H9 (cell line): ENCODE measurements at regions not wholly inside any gene's neighbourhood (a gene's known extent, or its start where the extent isn't known, plus 50 kb on each side); places are given as distances from the start of the nearest gene placed in this dataset.

ENCODE experiments used
- DNase-seq: peaks from one replicate; pipeline ENCODE4 v3.0.0-alpha.2; 2017
- H2AFZ ChIP-seq: one replicate; pipeline ENCODE4 v1.6.1; 2013; ENCODE audit warnings: mild to moderate bottlenecking, low read length, control low read depth, moderate library complexity
- H2AK5ac ChIP-seq: 2 replicates; pipeline ENCODE4 v1.6.1; 2013; ENCODE audit warnings: low read length, control low read depth, mixed read lengths; ENCODE audit not compliant: insufficient read length
- H2BK120ac ChIP-seq: one replicate; pipeline ENCODE4 v1.6.1; 2013; ENCODE audit warnings: low read depth, mild to moderate bottlenecking, low read length, control low read depth, inconsistent platforms; ENCODE audit not compliant: poor library complexity, severe bottlenecking
- H2BK12ac ChIP-seq: 2 replicates; pipeline ENCODE4 v1.6.1; 2013; ENCODE audit warnings: low read length, control low read depth, mixed read lengths, low read depth; ENCODE audit not compliant: insufficient read length
- H2BK15ac ChIP-seq: 2 replicates; pipeline ENCODE4 v1.6.1; 2013; ENCODE audit warnings: low read depth, low read length, control low read depth
- H2BK20ac ChIP-seq: one replicate; pipeline ENCODE4 v1.6.1; 2013; ENCODE audit warnings: low read depth, mild to moderate bottlenecking, low read length, control low read depth, inconsistent platforms; ENCODE audit not compliant: poor library complexity, severe bottlenecking
- H2BK5ac ChIP-seq: 2 replicates; pipeline ENCODE4 v1.6.1; 2013; ENCODE audit warnings: low read length, control low read depth, mixed read lengths; ENCODE audit not compliant: insufficient read length
- H3K14ac ChIP-seq: 2 replicates; pipeline ENCODE4 v1.6.1; 2013; ENCODE audit warnings: low read length, control low read depth; ENCODE audit not compliant: insufficient read depth
- H3K18ac ChIP-seq: 2 replicates; pipeline ENCODE4 v1.6.1; 2013; ENCODE audit warnings: low read depth, mild to moderate bottlenecking, mixed read lengths, low read length, control low read depth; ENCODE audit not compliant: insufficient read length
- H3K23ac ChIP-seq: 2 replicates; pipeline ENCODE4 v1.6.1; 2013; ENCODE audit warnings: low read length, control low read depth, mixed read lengths, low read depth; ENCODE audit not compliant: insufficient read length
- H3K23me2 ChIP-seq: 2 replicates; pipeline ENCODE4 v1.6.1; 2013; ENCODE audit warnings: low read depth, mild to moderate bottlenecking, mixed read lengths, low read length, control low read depth; ENCODE audit not compliant: insufficient read length, poor library complexity, severe bottlenecking
- H3K27ac ChIP-seq: 2 replicates; pipeline ENCODE4 v1.5.1; 2013; ENCODE audit warnings: low read length, control low read depth, mixed read lengths, low read depth; ENCODE audit not compliant: insufficient read length
- H3K27me3 ChIP-seq: 2 replicates; pipeline ENCODE4 v1.6.1; 2013; ENCODE audit warnings: low read length, control low read depth, inconsistent platforms; ENCODE audit not compliant: insufficient read depth
- H3K4ac ChIP-seq: 2 replicates; pipeline ENCODE4 v1.6.1; 2013; ENCODE audit warnings: low read depth, mild to moderate bottlenecking, control low read depth, inconsistent platforms, low read length, moderate library complexity
- H3K4me1 ChIP-seq: 2 replicates; pipeline ENCODE4 v1.6.1; 2013; ENCODE audit warnings: low read length, control low read depth, inconsistent platforms; ENCODE audit not compliant: insufficient read depth
- H3K4me2 ChIP-seq: 2 replicates; pipeline ENCODE4 v1.6.1; 2013; ENCODE audit warnings: low read length, control low read depth, mixed read lengths; ENCODE audit not compliant: insufficient read length, insufficient read depth
- H3K56ac ChIP-seq: 2 replicates; pipeline ENCODE4 v1.6.1; 2013; ENCODE audit warnings: low read depth, mild to moderate bottlenecking, mixed read lengths, low read length, control low read depth; ENCODE audit not compliant: insufficient read length
- H3K79me1 ChIP-seq: 2 replicates; pipeline ENCODE4 v1.6.1; 2013; ENCODE audit warnings: low read depth, mild to moderate bottlenecking, moderate library complexity, low read length, control low read depth, inconsistent platforms; ENCODE audit not compliant: insufficient read depth, poor library complexity, severe bottlenecking
- H3K79me2 ChIP-seq: 2 replicates; pipeline ENCODE4 v1.6.1; 2013; ENCODE audit warnings: low read length, control low read depth, inconsistent platforms; ENCODE audit not compliant: insufficient read depth
- H3K9ac ChIP-seq: 2 replicates; pipeline ENCODE4 v1.6.1; 2013; ENCODE audit warnings: low read length, control low read depth, mixed read lengths; ENCODE audit not compliant: insufficient read length; ENCODE audit errors: extremely low read depth
- H3K9me3 ChIP-seq: one replicate; pipeline ENCODE4 v1.6.1; 2013; ENCODE audit warnings: low read depth, low read length, inconsistent platforms; ENCODE audit not compliant: control insufficient read depth
- H3T11ph ChIP-seq: one replicate; pipeline ENCODE4 v1.6.1; 2013; ENCODE audit warnings: mild to moderate bottlenecking, low read length, control low read depth, inconsistent platforms
- H4K20me1 ChIP-seq: one replicate; pipeline ENCODE4 v1.6.1; 2013; ENCODE audit not compliant: control insufficient read depth, insufficient read length, insufficient read depth
- H4K5ac ChIP-seq: 2 replicates; pipeline ENCODE4 v1.6.1; 2013; ENCODE audit warnings: low read depth, mild to moderate bottlenecking, mixed read lengths, low read length, control low read depth; ENCODE audit not compliant: insufficient read length
- H4K8ac ChIP-seq: replicated peaks from 2 replicates; pipeline ENCODE4 v1.6.1; 2013; ENCODE audit warnings: low read length, control low read depth, mixed read lengths, low read depth; ENCODE audit not compliant: insufficient read length
- H4K91ac ChIP-seq: 2 replicates; pipeline ENCODE4 v1.6.1; 2013; ENCODE audit warnings: low read depth, mild to moderate bottlenecking, moderate library complexity, mixed read lengths, low read length, control low read depth; ENCODE audit not compliant: insufficient read length
- H3K27ac Mint-ChIP-seq, 3 experiments: 2 replicates in 2 of 3; 3 replicates in 1 of 3; pipeline ENCODE4 v1.8.0; 2020 to 2021; ENCODE audit warnings: mixed read lengths in 3 of 3, mild to moderate bottlenecking in 1 of 3, moderate library complexity in 1 of 3
- H3K27me3 Mint-ChIP-seq: 2 replicates; pipeline ENCODE4 v1.8.0; 2021; ENCODE audit warnings: low read depth, mild to moderate bottlenecking, moderate library complexity, mixed read lengths
- H3K36me3 Mint-ChIP-seq, 3 experiments: 2 replicates in 2 of 3; 3 replicates in 1 of 3; pipeline ENCODE4 v1.8.0; 2020 to 2021; ENCODE audit warnings: low read depth in 3 of 3, mixed read lengths in 3 of 3; ENCODE audit not compliant: insufficient read depth in 1 of 3
- H3K4me1 Mint-ChIP-seq, 2 experiments: 2 replicates each; pipeline ENCODE4 v1.8.0; 2020; ENCODE audit warnings: mixed read lengths in 2 of 2
- H3K4me3 Mint-ChIP-seq, 2 experiments: 2 replicates in 1 of 2; 3 replicates in 1 of 2; pipeline ENCODE4 v1.8.0; 2020 to 2021; ENCODE audit warnings: mild to moderate bottlenecking in 2 of 2, mixed read lengths in 2 of 2, moderate library complexity in 1 of 2
- H3K9me3 Mint-ChIP-seq, 2 experiments: 2 replicates in 1 of 2; 3 replicates in 1 of 2; pipeline ENCODE4 v1.8.0; 2020; ENCODE audit warnings: mild to moderate bottlenecking in 2 of 2, mixed read lengths in 2 of 2, moderate library complexity in 1 of 2
- WGBS: extraction: QIAGEN DNeasy Blood & Tissue Kit; methylation state at CpG from one replicate; pipeline ENCODE4 v1.1.7; 2013; ENCODE audit warnings: missing lambda C conversion rate, low lambda C conversion rate, mixed read lengths; ENCODE audit not compliant: insufficient read length; ENCODE audit errors: extremely low coverage; 5-methylcytosine and 5-hydroxymethylcytosine counted together
- TF ChIP-seq, protein P1 (sequence below): fragments of 200-600 bp; sonication (generic); conservative IDR thresholded peaks from 3 replicates; pipeline ENCODE4 v1.8.0; 2021; ENCODE audit warnings: antibody characterized with exemption, mild to moderate bottlenecking

GRCh38 chrX:27222661-27223060 is 240.5 kb downstream of the PPP4R3C start:
- H3T11ph ChIP-seq, result no peak overlapping the region
- H3K79me1 ChIP-seq, result no peaks in the 10 kb centered on the region
- H3K27me3 ChIP-seq, result no peaks in the 10 kb centered on the region
- no peak overlapping the region for H3K4me3 Mint-ChIP-seq
- no peak overlapping the region for H2AK5ac ChIP-seq
- H3K27ac ChIP-seq, result no peak overlapping the region
- no peak overlapping the region for H4K91ac ChIP-seq
- no peaks in the 10 kb centered on the region for H3K23me2 ChIP-seq
- no peak overlapping the region for H3K23ac ChIP-seq
- H3K9me3 ChIP-seq, result peaks cover 19% of the 10 kb centered on the region
- no peak overlapping the region for H4K5ac ChIP-seq
- no peak overlapping the region for H2AFZ ChIP-seq
- H2BK12ac ChIP-seq, result no peak overlapping the region
- no peaks in the 10 kb centered on the region for H3K4me1 ChIP-seq
- H3K4me2 ChIP-seq, result no peak overlapping the region
- H2BK5ac ChIP-seq, result no peak overlapping the region
- no peak overlapping the region for H3K4ac ChIP-seq
- H3K14ac ChIP-seq, result no peak overlapping the region
- H3K27ac Mint-ChIP-seq, result no peak overlapping the region
- peaks cover 0 to 9% (median 4%) of the 10 kb centered on the region in 3 experiments; a peak in 3 of 7 replicates for H3K36me3 Mint-ChIP-seq
- peaks cover 42 to 45% of the 10 kb centered on the region in 2 experiments for H3K9me3 Mint-ChIP-seq
- H4K8ac ChIP-seq, result no peak overlapping the region
- H3K79me2 ChIP-seq, result no peaks in the 10 kb centered on the region
- no peak overlapping the region for H2BK15ac ChIP-seq
- no peak overlapping the region for H3K18ac ChIP-seq
- H3K56ac ChIP-seq, result no peak overlapping the region
- peaks cover 2% of the 10 kb centered on the region for H4K20me1 ChIP-seq
- no peak for DNase-seq
- no peaks in the 10 kb centered on the region; the same call in none of the 2 replicates for H3K27me3 Mint-ChIP-seq
- H3K4me1 Mint-ChIP-seq, result no peaks in the 10 kb centered on the region
- H3K9ac ChIP-seq, result no peak overlapping the region
- TF ChIP-seq, protein P1, sequence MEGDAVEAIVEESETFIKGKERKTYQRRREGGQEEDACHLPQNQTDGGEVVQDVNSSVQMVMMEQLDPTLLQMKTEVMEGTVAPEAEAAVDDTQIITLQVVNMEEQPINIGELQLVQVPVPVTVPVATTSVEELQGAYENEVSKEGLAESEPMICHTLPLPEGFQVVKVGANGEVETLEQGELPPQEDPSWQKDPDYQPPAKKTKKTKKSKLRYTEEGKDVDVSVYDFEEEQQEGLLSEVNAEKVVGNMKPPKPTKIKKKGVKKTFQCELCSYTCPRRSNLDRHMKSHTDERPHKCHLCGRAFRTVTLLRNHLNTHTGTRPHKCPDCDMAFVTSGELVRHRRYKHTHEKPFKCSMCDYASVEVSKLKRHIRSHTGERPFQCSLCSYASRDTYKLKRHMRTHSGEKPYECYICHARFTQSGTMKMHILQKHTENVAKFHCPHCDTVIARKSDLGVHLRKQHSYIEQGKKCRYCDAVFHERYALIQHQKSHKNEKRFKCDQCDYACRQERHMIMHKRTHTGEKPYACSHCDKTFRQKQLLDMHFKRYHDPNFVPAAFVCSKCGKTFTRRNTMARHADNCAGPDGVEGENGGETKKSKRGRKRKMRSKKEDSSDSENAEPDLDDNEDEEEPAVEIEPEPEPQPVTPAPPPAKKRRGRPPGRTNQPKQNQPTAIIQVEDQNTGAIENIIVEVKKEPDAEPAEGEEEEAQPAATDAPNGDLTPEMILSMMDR, result no peak
- no peak overlapping the region for H2BK120ac ChIP-seq
- no peak overlapping the region for H2BK20ac ChIP-seq
- no CpG with 5 or more reads among the region's 8 CpGs for WGBS
